Adrenal gland (tissue), 5 donors: ENCODE measurements at regions not wholly inside any gene's neighbourhood (a gene's known extent, or its start where the extent isn't known, plus 50 kb on each side); places are given as distances from the start of the nearest gene placed in this dataset.

Source experiments
- CTCF ChIP-seq, 6 experiments: fragments of 450-650 bp in 4 of 6; fragments of 200-600 bp in 2 of 6; sonication (generic) in 1 of 6; IDR thresholded peaks; 1 replicate in 5 of 6; 2 replicates in 1 of 6; pipeline versions ENCODE4 v1.5.1 to v1.8.0; 2016 to 2021; ENCODE audit warnings: antibody characterized with exemption in 6 of 6, mild to moderate bottlenecking in 2 of 6, moderate library complexity in 1 of 6
- POLR2A ChIP-seq, 2 donors: fragments of 450-650 bp; IDR thresholded peaks; one replicate each; pipeline ENCODE4 v1.6.1; 2017; ENCODE audit warnings: antibody characterized with exemption in 2 of 2, mild to moderate bottlenecking in 2 of 2, moderate library complexity in 1 of 2
- donor health status: DM: no; HTN: no; CAD: no.

GRCh38 chr3:139260041-139260486, 83.8 kb upstream of the MRPS22 start:
- TF ChIP-seq CTCF (IDR thresholded peaks at IDR 0.05): no peak
- no peak for TF ChIP-seq POLR2A (IDR thresholded peaks at IDR 0.05)
